GM12872 (cell line): ENCODE measurements at regions not wholly inside any gene's neighbourhood (a gene's known extent, or its start where the extent isn't known, plus 50 kb on each side); places are given as distances from the start of the nearest gene placed in this dataset.

Experiments
- TF ChIP-seq, protein P1 (sequence below): IDR thresholded peaks from 3 replicates; pipeline ENCODE4 v1.5.1; 2011; ENCODE audit warnings: low read depth, mild to moderate bottlenecking, low read length, moderate library complexity; ENCODE audit not compliant: insufficient read depth

DNA sequence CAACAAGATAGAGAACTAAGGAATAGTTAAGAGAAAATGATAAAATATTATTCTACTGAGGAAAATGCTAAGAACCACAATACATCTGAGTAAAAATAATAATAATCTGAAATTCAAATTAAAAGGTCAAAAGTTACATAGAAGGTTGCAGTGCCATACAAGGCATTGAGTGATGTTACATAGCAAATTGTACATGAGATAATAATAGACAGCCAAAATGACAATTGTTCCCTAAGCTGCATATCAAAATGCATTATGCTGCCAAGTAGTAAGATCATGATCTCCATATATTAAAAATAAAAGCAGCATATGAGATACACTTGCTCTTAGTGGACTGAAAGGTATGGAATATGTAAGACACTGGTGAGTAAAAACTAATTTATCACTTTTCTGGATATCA, 547.7 kb downstream of the KCNT2 start:
- TF ChIP-seq, protein P1, sequence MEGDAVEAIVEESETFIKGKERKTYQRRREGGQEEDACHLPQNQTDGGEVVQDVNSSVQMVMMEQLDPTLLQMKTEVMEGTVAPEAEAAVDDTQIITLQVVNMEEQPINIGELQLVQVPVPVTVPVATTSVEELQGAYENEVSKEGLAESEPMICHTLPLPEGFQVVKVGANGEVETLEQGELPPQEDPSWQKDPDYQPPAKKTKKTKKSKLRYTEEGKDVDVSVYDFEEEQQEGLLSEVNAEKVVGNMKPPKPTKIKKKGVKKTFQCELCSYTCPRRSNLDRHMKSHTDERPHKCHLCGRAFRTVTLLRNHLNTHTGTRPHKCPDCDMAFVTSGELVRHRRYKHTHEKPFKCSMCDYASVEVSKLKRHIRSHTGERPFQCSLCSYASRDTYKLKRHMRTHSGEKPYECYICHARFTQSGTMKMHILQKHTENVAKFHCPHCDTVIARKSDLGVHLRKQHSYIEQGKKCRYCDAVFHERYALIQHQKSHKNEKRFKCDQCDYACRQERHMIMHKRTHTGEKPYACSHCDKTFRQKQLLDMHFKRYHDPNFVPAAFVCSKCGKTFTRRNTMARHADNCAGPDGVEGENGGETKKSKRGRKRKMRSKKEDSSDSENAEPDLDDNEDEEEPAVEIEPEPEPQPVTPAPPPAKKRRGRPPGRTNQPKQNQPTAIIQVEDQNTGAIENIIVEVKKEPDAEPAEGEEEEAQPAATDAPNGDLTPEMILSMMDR = no peak

DNA sequence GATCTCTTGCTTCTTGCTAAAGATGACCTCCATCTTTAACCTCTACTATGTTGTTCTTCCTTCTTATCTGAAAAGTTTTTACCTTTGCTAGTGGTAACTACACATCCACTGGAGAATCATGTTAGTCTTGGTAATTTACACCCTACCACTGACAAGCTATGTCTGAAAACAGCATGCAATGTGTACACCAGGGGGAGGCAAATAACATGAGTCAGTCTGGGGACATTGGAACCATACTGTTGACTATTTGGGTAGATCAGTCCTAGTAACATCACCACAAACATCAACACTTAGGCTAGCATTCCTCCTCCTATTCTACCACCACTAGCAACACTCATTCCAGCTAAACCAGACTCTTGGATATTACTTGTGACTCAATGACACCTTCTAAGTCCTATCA, 549.0 kb downstream of the KCNT2 start:
- TF ChIP-seq, protein P1 = no peak

DNA sequence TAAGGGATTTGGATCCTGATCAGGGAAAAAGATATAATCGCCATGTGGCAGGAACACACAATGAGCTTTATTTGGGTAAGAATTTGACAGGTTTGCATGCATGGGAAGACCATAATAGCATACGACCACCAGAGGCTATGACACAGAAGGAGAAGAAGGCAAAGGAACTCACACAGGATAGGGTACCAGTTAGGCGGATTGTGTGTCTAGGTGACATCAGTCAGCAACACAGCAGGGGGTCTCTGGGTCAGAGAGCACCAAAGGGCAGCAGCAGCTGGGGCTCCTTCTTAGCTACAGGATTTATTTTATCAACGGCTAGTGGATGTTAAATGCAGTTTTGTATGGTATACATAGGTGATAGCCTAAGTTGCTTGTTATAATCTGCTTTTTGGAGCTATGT, 551.3 kb downstream of the KCNT2 start:
- TF ChIP-seq, protein P1 = no peak

DNA sequence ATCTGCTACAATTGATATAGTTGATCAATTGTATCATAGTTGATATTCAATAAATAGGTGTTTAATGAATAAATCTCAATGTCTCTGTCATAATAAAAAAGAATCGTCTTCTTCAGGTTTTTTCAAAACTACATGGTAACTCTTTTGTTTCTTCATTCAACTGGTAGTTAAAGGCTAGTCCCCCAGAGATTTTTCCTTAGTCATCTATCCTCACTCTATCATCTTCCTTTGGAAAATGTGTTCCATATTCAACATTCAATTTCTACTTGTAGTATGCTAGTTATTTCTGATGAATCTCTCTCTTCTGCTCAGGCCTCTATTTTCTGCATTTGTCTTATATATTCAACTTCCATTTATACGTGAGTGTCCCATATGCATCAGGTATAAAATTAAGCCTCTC, 558.8 kb downstream of the KCNT2 start:
- TF ChIP-seq, protein P1 = no peak

- TF ChIP-seq, protein P1 = no peak
Observed at GRCh38 chr1:196043268-196043667, 565.0 kb downstream of the KCNT2 start.

DNA sequence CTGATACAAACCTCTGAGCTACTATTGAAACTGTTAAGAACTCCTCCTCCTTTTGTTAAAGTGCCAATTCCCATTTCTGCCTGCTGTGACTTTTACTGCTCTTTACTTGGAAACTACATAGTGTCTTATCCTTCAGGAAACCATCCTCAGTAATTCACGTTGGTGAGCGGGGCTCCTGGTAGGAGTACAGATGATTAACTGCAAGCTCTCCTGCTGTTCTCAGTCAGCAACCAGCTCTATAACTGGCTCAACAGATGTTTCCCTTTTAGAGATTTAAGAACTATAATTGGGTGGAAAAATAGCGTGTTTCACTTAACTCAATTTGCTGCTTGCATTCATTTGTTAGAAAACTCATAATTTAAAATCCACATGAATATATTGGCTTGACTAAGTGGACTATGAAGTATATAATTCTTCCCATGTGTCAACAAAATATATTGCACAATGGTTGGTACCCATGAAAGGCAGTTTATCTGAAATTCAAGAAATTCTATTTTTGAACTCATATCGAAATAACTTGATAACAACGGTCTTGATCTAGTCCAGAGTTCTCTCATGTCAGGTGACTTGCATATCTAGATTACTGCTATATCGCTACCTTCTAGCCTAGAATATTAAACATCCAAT, 574.0 kb downstream of the KCNT2 start:
- TF ChIP-seq, protein P1 = no peak

GRCh38 chr1:196030455-196030854, 577.8 kb downstream of the KCNT2 start:
- TF ChIP-seq, protein P1 = no peak
